Upper lobe of left lung (tissue), 6 donors: ENCODE measurements at regions not wholly inside any gene's neighbourhood (a gene's known extent, or its start where the extent isn't known, plus 50 kb on each side); places are given as distances from the start of the nearest gene placed in this dataset.
"Not testable (repeated sequence)": the region's sequence is repeated elsewhere in the genome, so short reads cannot be mapped to it uniquely, and the experiment has no call there.

ENCODE experiments used
- ATAC-seq, 2 donors: fragments of 200-7000 bp; cut with Tn5 transposase; one replicate each; pipeline ENCODE4 v1.9.1; 2022; ENCODE audit warnings: mild to moderate bottlenecking in 2 of 2, moderate library complexity in 2 of 2; ENCODE audit not compliant: low FRiP score in 2 of 2
- DNase-seq, 2 donors: peaks; one replicate each; pipeline ENCODE4 v3.0.0-alpha.2; 2019 to 2020
- H3K27ac ChIP-seq, 4 donors: fragments of 200-600 bp; sonication (generic); one replicate each; pipeline ENCODE4 v1.5.1; 2016 to 2019
- H3K27me3 ChIP-seq, 4 donors: fragments of 200-600 bp; sonication (generic); one replicate each; pipeline ENCODE4 v1.5.1; 2017 to 2019
- H3K36me3 ChIP-seq, 4 donors: fragments of 200-600 bp; sonication (generic); one replicate each; pipeline ENCODE4 v1.5.1; 2016 to 2019
- H3K4me1 ChIP-seq, 4 donors: fragments of 200-600 bp; sonication (generic); one replicate each; pipeline ENCODE4 v1.5.1; 2018 to 2019
- H3K4me3 ChIP-seq, 4 donors: fragments of 200-600 bp; sonication (generic); one replicate each; pipeline ENCODE4 v1.5.1; 2017 to 2019; ENCODE audit warnings: mild to moderate bottlenecking in 2 of 4, moderate library complexity in 1 of 4
- H3K9me3 ChIP-seq, 4 donors: fragments of 200-600 bp; sonication (generic); one replicate each; pipeline ENCODE4 v1.5.1; 2018 to 2019
- CTCF ChIP-seq, 6 experiments: fragments of 450-650 bp in 4 of 6; fragments of 200-600 bp in 2 of 6; sonication (generic) in 2 of 6; IDR thresholded peaks; one replicate each; pipeline ENCODE4 v1.5.1; 2016 to 2019; ENCODE audit warnings: antibody characterized with exemption in 6 of 6
- EP300 ChIP-seq, 4 donors: sonication (generic); formaldehyde crosslinking; IDR thresholded peaks; one replicate each; pipeline ENCODE4 v1.5.1; 2017; ENCODE audit warnings: antibody characterized with exemption in 4 of 4, control low read depth in 2 of 4
- POLR2A ChIP-seq, 4 donors: fragments of 450-650 bp; IDR thresholded peaks; one replicate each; pipeline ENCODE4 v1.5.1; 2016 to 2017; ENCODE audit warnings: antibody characterized with exemption in 4 of 4, mild to moderate bottlenecking in 2 of 4
- POLR2AphosphoS5 ChIP-seq, 2 donors: sonication (generic); formaldehyde crosslinking; IDR thresholded peaks; one replicate each; pipeline ENCODE4 v1.5.1; 2017; ENCODE audit warnings: antibody characterized with exemption in 2 of 2
- WGBS, 2 donors: methylation state at CpG; one replicate each; pipeline ENCODE4 v1.1.5; 2017 to 2018; 5-methylcytosine and 5-hydroxymethylcytosine counted together
- donor health status: DM: no; HTN: no; CAD: no; lungs with moderate emphysema.
- donor health status: DM: no; HTN: yes; CAD: no; lungs with severe emphysema.

GRCh38 chr4:94032754-94033153, 174.9 kb upstream of the SMARCAD1 start:
- no peak for TF ChIP-seq EP300 (IDR thresholded peaks at IDR 0.05)
- no peak for TF ChIP-seq POLR2AphosphoS5 (IDR thresholded peaks at IDR 0.05)
- Histone ChIP-seq H3K9me3 (no peaks in the 10 kb centered on the region), H3K36me3 (no peaks in the 10 kb centered on the region), H3K27ac (no peak overlapping the region), H3K4me1 (no peaks in the 10 kb centered on the region), H3K27me3 (no peaks in the 10 kb centered on the region), H3K4me3 (no peak overlapping the region)
- no peak for DNase-seq
- WGBS, 2 donors: 52 to 58% methylated on average over 2 of the region's 2 CpGs
- no peak for ATAC-seq

GRCh38 chr4:94036964-94037363, 170.7 kb upstream of the SMARCAD1 start:
- no peak overlapping the region for H3K27ac ChIP-seq
- H3K36me3 ChIP-seq: no peaks in the 10 kb centered on the region
- H3K4me1 ChIP-seq: no peaks in the 10 kb centered on the region
- H3K27me3 ChIP-seq: no peaks in the 10 kb centered on the region
- WGBS, 2 donors: 71 to 75% methylated on average over 2 of the region's 2 CpGs
- no peak overlapping the region for H3K4me3 ChIP-seq
- no peak for DNase-seq
- no peaks in the 10 kb centered on the region for H3K9me3 ChIP-seq
- TF ChIP-seq EP300 (IDR thresholded peaks at IDR 0.05): no peak
- TF ChIP-seq POLR2AphosphoS5 (IDR thresholded peaks at IDR 0.05): no peak
- TF ChIP-seq CTCF (IDR thresholded peaks at IDR 0.05): no peak
- no peak for TF ChIP-seq POLR2A (IDR thresholded peaks at IDR 0.05)
- no peak for ATAC-seq

- no peaks in the 10 kb centered on the region for H3K4me1 ChIP-seq
- 71 to 80% methylated on average over 3 of the region's 3 CpGs for WGBS, 2 donors
Observed at GRCh38 chr4:94038195-94038594, 169.5 kb upstream of the SMARCAD1 start.

GRCh38 chr4:94039226-94039625, 168.4 kb upstream of the SMARCAD1 start:
- TF ChIP-seq POLR2AphosphoS5 (IDR thresholded peaks at IDR 0.05) (no peak), POLR2A (IDR thresholded peaks at IDR 0.05) (no peak), EP300 (IDR thresholded peaks at IDR 0.05) (no peak)
- Histone ChIP-seq H3K9me3 (no peaks in the 10 kb centered on the region), H3K4me1 (no peaks in the 10 kb centered on the region), H3K36me3 (no peaks in the 10 kb centered on the region), H3K27ac (no peak overlapping the region), H3K4me3 (no peak overlapping the region), H3K27me3 (no peaks in the 10 kb centered on the region)
- WGBS, 2 donors: 86 to 89% methylated on average over 4 of the region's 4 CpGs
- ATAC-seq (no peak), DNase-seq (no peak)

More at GRCh38 chr4:94038195-94038594, 169.5 kb upstream of the SMARCAD1 start:
- Histone ChIP-seq H3K9me3 (no peaks in the 10 kb centered on the region), H3K36me3 (no peaks in the 10 kb centered on the region), H3K27ac (no peak overlapping the region), H3K4me3 (no peak overlapping the region), H3K27me3 (no peaks in the 10 kb centered on the region)
- no peak for ATAC-seq
- TF ChIP-seq POLR2A (IDR thresholded peaks at IDR 0.05): no peak
- TF ChIP-seq CTCF (IDR thresholded peaks at IDR 0.05): no peak
- no peak for TF ChIP-seq POLR2AphosphoS5 (IDR thresholded peaks at IDR 0.05)
- DNase-seq: no peak

GRCh38 chr4:94044471-94044870, 163.2 kb upstream of the SMARCAD1 start:
- peak in 1 of 2 donors; percentile 8 for DNase-seq
- H3K4me3 ChIP-seq, H3K36me3 ChIP-seq, ATAC-seq, H3K4me1 ChIP-seq, H3K27ac ChIP-seq, H3K9me3 ChIP-seq, H3K27me3 ChIP-seq: not testable (repeated sequence)
- WGBS, 2 donors: 94 to 97% methylated on average over 10 to 14 of the region's 14 CpGs

- Histone ChIP-seq H3K27me3 (no peaks in the 10 kb centered on the region), H3K4me3 (no peak overlapping the region), H3K4me1 (no peaks in the 10 kb centered on the region), H3K36me3 (no peaks in the 10 kb centered on the region), H3K27ac (no peak overlapping the region), H3K9me3 (no peaks in the 10 kb centered on the region)
- ATAC-seq (no peak), DNase-seq (no peak)
- 73 to 88% methylated on average over 4 of the region's 4 CpGs for WGBS, 2 donors
- TF ChIP-seq CTCF (IDR thresholded peaks at IDR 0.05) (no peak), POLR2AphosphoS5 (IDR thresholded peaks at IDR 0.05) (no peak), EP300 (IDR thresholded peaks at IDR 0.05) (no peak), POLR2A (IDR thresholded peaks at IDR 0.05) (no peak)
Observed at GRCh38 chr4:94063084-94063483, 144.6 kb upstream of the SMARCAD1 start.
